ENCODE measurements at regions not wholly inside any gene's neighbourhood (a gene's known extent, or its start where the extent isn't known, plus 50 kb on each side); places are given as distances from the start of the nearest gene placed in this dataset.

- WGBS (ENCODE audit: insufficient coverage) = 100% methylated on average over 1 of the region's 3 CpGs
- Histone ChIP-seq H3K36me3 (replicated peaks in 1 of 2; ENCODE audit: control extremely low read depth in 1 of 2, control insufficient read depth in 1 of 2, extremely low read depth in 1 of 2, insufficient read depth in 2 of 2, low read length in 1 of 2) (no peaks in the 10 kb centered on the region), H3K9ac (ENCODE audit: low read length) (no peak overlapping the region), H2AFZ (ENCODE audit: insufficient read depth, low read depth, low read length, poor library complexity, severe bottlenecking) (no peak overlapping the region), H3K4me2 (replicated peaks; ENCODE audit: low read depth, low read length, poor library complexity, severe bottlenecking) (no peak overlapping the region), H3K27me3 (replicated peaks in 1 of 4; ENCODE audit: control extremely low read depth in 1 of 4, control insufficient read depth in 3 of 4, insufficient read depth in 4 of 4, low read length in 3 of 4) (peaks cover 0 to 23% (median 16%) of the 10 kb centered on the region in 4 experiments), H3K4me3 (ENCODE audit: control extremely low read depth in 1 of 5, extremely low read depth in 1 of 5, insufficient read depth in 1 of 5, low read depth in 2 of 5, low read length in 4 of 5) (no peak overlapping the region), H3K9me3 (ENCODE audit: control extremely low read depth in 1 of 3, control insufficient read depth in 2 of 3, insufficient read depth in 1 of 3, low read length in 2 of 3) (peaks cover 0 to 4% (median 0%) of the 10 kb centered on the region in 3 donors), H4K20me1 (ENCODE audit: control insufficient read depth, insufficient read depth, low read length, poor library complexity, severe bottlenecking) (no peaks in the 10 kb centered on the region), H3K4me1 (ENCODE audit: control insufficient read depth in 2 of 2, insufficient read depth in 2 of 2, low read length in 2 of 2) (peaks cover 12 to 13% of the 10 kb centered on the region in 2 donors), H3K27ac (ENCODE audit: low read length in 2 of 2) (no peak overlapping the region), H3K79me2 (ENCODE audit: control insufficient read depth, insufficient read depth, low read length) (no peaks in the 10 kb centered on the region)
- Mint-ChIP-seq H3K9me3 (ENCODE audit: insufficient read depth) (no peaks in the 10 kb centered on the region), H3K27me3 (peaks cover 47% of the 10 kb centered on the region), H3K27ac (no peak overlapping the region), H3K4me3 (no peak overlapping the region), H3K4me1 (peaks cover 10% of the 10 kb centered on the region)
- ChIA-PET POLR2A (no interaction called here), CTCF (interaction anchor here (1.3 kb wide), 1 partner anchor 20 kb away, joined by 4 read pairs; no protein-coding TSS in a partner anchor)
- TF ChIP-seq CTCF (IDR thresholded peaks at IDR 0.05) = no peak
- TF ChIP-seq EZH2 (IDR thresholded peaks at IDR 0.05; ENCODE audit: borderline replicate concordance, insufficient read depth, low read depth, low read length, poor library complexity, severe bottlenecking) = no peak
- ATAC-seq (ENCODE audit: low read depth) (no peak), DNase-seq (no peak)
- intact Hi-C loops (cut with micrococcal nuclease) = no loop called here
Measured at GRCh38 chr6:125367036-125367782, 65.4 kb upstream of the HDDC2 start.

GRCh38 chr6:125370343-125370742 lies 68.6 kb upstream of the HDDC2 start:
- Histone ChIP-seq H3K9ac (ENCODE audit: low read length) (no peak overlapping the region), H4K20me1 (ENCODE audit: control insufficient read depth, insufficient read depth, low read length, poor library complexity, severe bottlenecking) (no peaks in the 10 kb centered on the region), H3K36me3 (replicated peaks in 1 of 2; ENCODE audit: control extremely low read depth in 1 of 2, control insufficient read depth in 1 of 2, extremely low read depth in 1 of 2, insufficient read depth in 2 of 2, low read length in 1 of 2) (no peaks in the 10 kb centered on the region), H3K4me2 (replicated peaks; ENCODE audit: low read depth, low read length, poor library complexity, severe bottlenecking) (no peak overlapping the region), H2AFZ (ENCODE audit: insufficient read depth, low read depth, low read length, poor library complexity, severe bottlenecking) (no peak overlapping the region), H3K79me2 (ENCODE audit: control insufficient read depth, insufficient read depth, low read length) (no peaks in the 10 kb centered on the region), H3K4me1 (ENCODE audit: control insufficient read depth in 2 of 2, insufficient read depth in 2 of 2, low read length in 2 of 2) (no peaks in the 10 kb centered on the region), H3K9me3 (ENCODE audit: control extremely low read depth in 1 of 3, control insufficient read depth in 2 of 3, insufficient read depth in 1 of 3, low read length in 2 of 3) (no peaks in the 10 kb centered on the region), H3K27me3 (replicated peaks in 1 of 4; ENCODE audit: control extremely low read depth in 1 of 4, control insufficient read depth in 3 of 4, insufficient read depth in 4 of 4, low read length in 3 of 4) (peaks cover 0 to 2% (median 0%) of the 10 kb centered on the region in 4 experiments), H3K27ac (ENCODE audit: low read length in 2 of 2) (no peak overlapping the region), H3K4me3 (ENCODE audit: control extremely low read depth in 1 of 5, extremely low read depth in 1 of 5, insufficient read depth in 1 of 5, low read depth in 2 of 5, low read length in 4 of 5) (no peak overlapping the region)
- TF ChIP-seq CTCF (IDR thresholded peaks at IDR 0.05) (no peak), EZH2 (IDR thresholded peaks at IDR 0.05; ENCODE audit: borderline replicate concordance, insufficient read depth, low read depth, low read length, poor library complexity, severe bottlenecking) (no peak)
- CTCF ChIA-PET = no interaction called here
- Mint-ChIP-seq H3K9me3 (ENCODE audit: insufficient read depth) (no peaks in the 10 kb centered on the region), H3K4me1 (no peaks in the 10 kb centered on the region), H3K27ac (no peak overlapping the region), H3K4me3 (no peak overlapping the region), H3K27me3 (peaks cover 32% of the 10 kb centered on the region)
- DNase-seq = no peak
- POLR2A ChIA-PET = no interaction called here
- no peak for ATAC-seq (ENCODE audit: low read depth)
- intact Hi-C loops (cut with micrococcal nuclease) = no loop called here
- WGBS (ENCODE audit: insufficient coverage) = 75% methylated on average over 7 of the region's 8 CpGs
